Endothelial cell of umbilical vein (primary cell): ENCODE measurements at regions not wholly inside any gene's neighbourhood (a gene's known extent, or its start where the extent isn't known, plus 50 kb on each side); places are given as distances from the start of the nearest gene placed in this dataset.

Experiments used
- BruUV-seq: library from RNA; stranded (reverse); fragments of 400-500 nt; replicated peaks from 2 replicates; lab custom pipeline; 2021; lab: Mats Ljungman, UMichigan
- CTCF ChIA-PET: fragments of 300-600, 350-600 bp; sonication (Branson Sonifier 250); formaldehyde crosslinking; loops from one replicate; lab custom pipeline; 2021; ENCODE audit warnings: antibody characterized with exemption, inconsistent platforms; lab: Charles Lee
- POLR2A ChIA-PET: fragments of 300-600, 350-600 bp; sonication (Branson Sonifier 250); formaldehyde crosslinking; loops from one replicate; lab custom pipeline; 2021; ENCODE audit warnings: antibody characterized with exemption, inconsistent platforms; lab: Charles Lee
- DNase-seq: peaks from one replicate; pipeline ENCODE4 v3.0.0-alpha.2; 2011; ENCODE audit warnings: low read depth, low spot score
- FAIRE-seq: peaks from 2 replicates; lab custom pipeline; 2011; peaks lifted over from hg19 to GRCh38; lab: Jason Lieb, UNC
- H2AFZ ChIP-seq: 2 replicates; pipeline ENCODE4 v1.6.0; 2012; ENCODE audit warnings: low read depth, low read length, control low read depth, inconsistent platforms
- H3K27ac ChIP-seq: 2 replicates; pipeline ENCODE4 v1.5.1; 2011; ENCODE audit warnings: low read depth, mild to moderate bottlenecking, control low read depth, low read length, moderate library complexity; ENCODE audit not compliant: insufficient read depth
- H3K27me3 ChIP-seq, 2 experiments: 2 replicates each; pipeline versions ENCODE4 v1.6.0 to v1.6.1; 2011; ENCODE audit warnings: low read length in 2 of 2, mixed read lengths in 1 of 2; ENCODE audit not compliant: control insufficient read depth in 2 of 2, insufficient read depth in 2 of 2
- H3K36me3 ChIP-seq, 2 experiments: 2 replicates in 1 of 2; 3 replicates in 1 of 2; pipeline ENCODE4 v1.5.1; 2011; ENCODE audit warnings: low read length in 2 of 2, mild to moderate bottlenecking in 1 of 2, moderate library complexity in 1 of 2; ENCODE audit not compliant: control insufficient read depth in 2 of 2, insufficient read depth in 2 of 2; ENCODE audit errors: extremely low read depth in 1 of 2
- H3K4me1 ChIP-seq: 3 replicates; pipeline ENCODE4 v1.5.1; 2011; ENCODE audit warnings: mild to moderate bottlenecking, low read length; ENCODE audit not compliant: control insufficient read depth, insufficient read depth; ENCODE audit errors: extremely low read depth
- H3K4me2 ChIP-seq: 2 replicates; pipeline ENCODE4 v1.6.1; 2011; ENCODE audit warnings: low read length, control low read depth, mixed read lengths; ENCODE audit not compliant: insufficient read depth
- H3K4me3 ChIP-seq, 3 experiments: fragments of 200-600 bp in 1 of 3; sonication (generic), shearing (Covaris generic) in 1 of 3; replicated peaks in 1 of 3; 2 replicates each; pipeline ENCODE4 v1.5.1; 2011 to 2016; ENCODE audit warnings: control low read depth in 3 of 3, low read length in 3 of 3, mild to moderate bottlenecking in 2 of 3, inconsistent platforms in 1 of 3, low read depth in 1 of 3, moderate library complexity in 1 of 3; ENCODE audit not compliant: insufficient read depth in 1 of 3
- H3K79me2 ChIP-seq: 2 replicates; pipeline ENCODE4 v1.6.0; 2012; ENCODE audit warnings: low read length, inconsistent platforms; ENCODE audit not compliant: control insufficient read depth, insufficient read depth
- H3K9ac ChIP-seq: replicated peaks from 2 replicates; pipeline ENCODE3; 2011; ENCODE audit warnings: low read length, control low read depth; ENCODE audit not compliant: insufficient read depth; ENCODE audit errors: extremely low read depth
- H3K9me1 ChIP-seq: replicated peaks from 3 replicates; pipeline ENCODE4 v1.6.0; 2011; ENCODE audit warnings: mild to moderate bottlenecking, low read length; ENCODE audit not compliant: control insufficient read depth, insufficient read depth; ENCODE audit errors: extremely low read depth
- H3K9me3 ChIP-seq: replicated peaks from 2 replicates; pipeline ENCODE4 v1.5.1; 2012; ENCODE audit warnings: low read length, inconsistent platforms; ENCODE audit not compliant: control insufficient read depth, insufficient read depth
- H4K20me1 ChIP-seq: replicated peaks from 2 replicates; pipeline ENCODE3; 2011; ENCODE audit warnings: mild to moderate bottlenecking, low read length; ENCODE audit not compliant: control insufficient read depth, insufficient read depth; ENCODE audit errors: extremely low read depth
- EZH2 ChIP-seq: IDR thresholded peaks from 2 replicates; pipeline ENCODE4 v1.6.1; 2012; ENCODE audit warnings: borderline replicate concordance, low read depth, mild to moderate bottlenecking, moderate library complexity, low read length, inconsistent platforms; ENCODE audit not compliant: severe bottlenecking
- FOS ChIP-seq: IDR thresholded peaks from 2 replicates; pipeline ENCODE4 v1.6.1; 2011; ENCODE audit warnings: mild to moderate bottlenecking, low read length, moderate library complexity, borderline replicate concordance; ENCODE audit not compliant: insufficient read depth
- JUN ChIP-seq: IDR thresholded peaks from 2 replicates; pipeline ENCODE4 v1.6.1; 2011; ENCODE audit warnings: borderline replicate concordance, low read depth; ENCODE audit not compliant: insufficient read length, insufficient read depth
- MAX ChIP-seq: IDR thresholded peaks from 2 replicates; pipeline ENCODE4 v1.6.1; 2011; ENCODE audit not compliant: insufficient read depth, insufficient read length
- MYC ChIP-seq: IDR thresholded peaks from one replicate; pipeline ENCODE4 v1.6.1; 2011; ENCODE audit warnings: mild to moderate bottlenecking, low read depth, low read length
- POLR2AphosphoS5 ChIP-seq: IDR thresholded peaks from 2 replicates; pipeline ENCODE4 v1.6.1; 2012; ENCODE audit warnings: low read depth, mild to moderate bottlenecking, control low read depth, low read length, moderate library complexity; ENCODE audit not compliant: insufficient read depth
- dilution Hi-C: fragments of 300-500 bp; cut with MboI; formaldehyde crosslinking; loops from one replicate; pipeline ENCODE4 v1.15.0; 2019; ENCODE audit warnings: low sequenced_read_pairs; ENCODE audit not compliant: extremely low pct_ligation_motif_present
- intact Hi-C: fragments of 100-400 bp; cut with micrococcal nuclease; formaldehyde crosslinking; loops from one replicate; pipeline ENCODE4 v1.10.0; 2022
- TF ChIP-seq, protein P1 (sequence below), 2 donors: IDR thresholded peaks; 1 replicate in 1 of 2; 2 replicates in 1 of 2; pipeline ENCODE4 v1.5.1; 2011; ENCODE audit warnings: low read length in 2 of 2, mild to moderate bottlenecking in 2 of 2, moderate library complexity in 2 of 2, control low read depth in 1 of 2, inconsistent platforms in 1 of 2, low read depth in 1 of 2; ENCODE audit not compliant: insufficient read depth in 1 of 2; ENCODE audit errors: extremely low read depth in 1 of 2

DNA sequence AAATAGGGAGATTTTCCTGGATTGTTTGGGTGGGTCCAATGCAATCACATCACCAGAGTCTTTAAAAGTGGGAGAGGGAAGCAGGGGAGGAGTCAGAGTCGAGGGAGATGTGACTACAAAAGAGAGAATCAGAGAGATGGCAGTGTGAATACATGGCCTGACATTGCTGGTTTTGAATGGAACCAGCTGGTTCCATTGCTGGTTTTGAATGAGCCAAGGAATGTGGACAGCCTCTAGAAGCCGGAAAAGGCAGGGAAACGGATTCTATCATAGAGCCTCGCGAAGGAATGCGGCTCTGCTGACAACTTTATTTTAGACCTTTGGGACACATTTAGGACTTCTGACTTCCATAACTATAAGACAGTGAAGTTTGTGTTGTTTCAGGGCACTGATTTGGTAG lies 627.0 kb upstream of the HTR2C start:
- H3K4me3 ChIP-seq: no peak overlapping the region
- FAIRE-seq: no peak
- BruUV-seq: no TSS peak
- no peaks in the 10 kb centered on the region for H3K79me2 ChIP-seq
- no peaks in the 10 kb centered on the region for H3K36me3 ChIP-seq
- ChIA-PET CTCF (no interaction called here), POLR2A (no interaction called here)
- no peak overlapping the region for H3K9ac ChIP-seq
- no peak for TF ChIP-seq MAX
- no peak for TF ChIP-seq POLR2AphosphoS5
- TF ChIP-seq, protein P1, sequence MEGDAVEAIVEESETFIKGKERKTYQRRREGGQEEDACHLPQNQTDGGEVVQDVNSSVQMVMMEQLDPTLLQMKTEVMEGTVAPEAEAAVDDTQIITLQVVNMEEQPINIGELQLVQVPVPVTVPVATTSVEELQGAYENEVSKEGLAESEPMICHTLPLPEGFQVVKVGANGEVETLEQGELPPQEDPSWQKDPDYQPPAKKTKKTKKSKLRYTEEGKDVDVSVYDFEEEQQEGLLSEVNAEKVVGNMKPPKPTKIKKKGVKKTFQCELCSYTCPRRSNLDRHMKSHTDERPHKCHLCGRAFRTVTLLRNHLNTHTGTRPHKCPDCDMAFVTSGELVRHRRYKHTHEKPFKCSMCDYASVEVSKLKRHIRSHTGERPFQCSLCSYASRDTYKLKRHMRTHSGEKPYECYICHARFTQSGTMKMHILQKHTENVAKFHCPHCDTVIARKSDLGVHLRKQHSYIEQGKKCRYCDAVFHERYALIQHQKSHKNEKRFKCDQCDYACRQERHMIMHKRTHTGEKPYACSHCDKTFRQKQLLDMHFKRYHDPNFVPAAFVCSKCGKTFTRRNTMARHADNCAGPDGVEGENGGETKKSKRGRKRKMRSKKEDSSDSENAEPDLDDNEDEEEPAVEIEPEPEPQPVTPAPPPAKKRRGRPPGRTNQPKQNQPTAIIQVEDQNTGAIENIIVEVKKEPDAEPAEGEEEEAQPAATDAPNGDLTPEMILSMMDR (IDR thresholded peaks at IDR 0.05; ENCODE audit: extremely low read depth in 1 of 2, insufficient read depth in 1 of 2, low read depth in 1 of 2, low read length in 2 of 2): no peak
- no peak for TF ChIP-seq MYC
- no peak for TF ChIP-seq FOS
- no peak for TF ChIP-seq EZH2
- no peak for TF ChIP-seq JUN
- no peaks in the 10 kb centered on the region for H3K9me1 ChIP-seq
- H4K20me1 ChIP-seq: no peaks in the 10 kb centered on the region
- H3K27me3 ChIP-seq: no peaks in the 10 kb centered on the region
- H3K9me3 ChIP-seq: no peaks in the 10 kb centered on the region
- dilution Hi-C loops (no loop called here), intact Hi-C loops (no loop called here)
- no peak overlapping the region for H3K27ac ChIP-seq
- H3K4me2 ChIP-seq: no peak overlapping the region
- H2AFZ ChIP-seq: no peak overlapping the region
- DNase-seq: no peak
- no peaks in the 10 kb centered on the region for H3K4me1 ChIP-seq
